Esophagus muscularis mucosa (tissue), 3 donors: ENCODE measurements at regions not wholly inside any gene's neighbourhood (a gene's known extent, or its start where the extent isn't known, plus 50 kb on each side); places are given as distances from the start of the nearest gene placed in this dataset.

Experiments used
- CTCF ChIP-seq, 3 experiments: fragments of 200-600 bp in 2 of 3; fragments of 450-650 bp in 1 of 3; sonication (generic) in 2 of 3; IDR thresholded peaks; one replicate each; pipeline ENCODE4 v1.5.1; 2017 to 2019; ENCODE audit warnings: antibody characterized with exemption in 3 of 3, mild to moderate bottlenecking in 2 of 3, moderate library complexity in 1 of 3
- POLR2A ChIP-seq: fragments of 450-650 bp; IDR thresholded peaks from one replicate; pipeline ENCODE4 v1.6.1; 2017; ENCODE audit warnings: antibody characterized with exemption, moderate library complexity, mild to moderate bottlenecking, low read depth
- POLR2AphosphoS5 ChIP-seq, 2 donors: sonication (generic); formaldehyde crosslinking; IDR thresholded peaks; one replicate each; pipeline ENCODE4 v1.6.1; 2017; ENCODE audit warnings: antibody characterized with exemption in 2 of 2

DNA sequence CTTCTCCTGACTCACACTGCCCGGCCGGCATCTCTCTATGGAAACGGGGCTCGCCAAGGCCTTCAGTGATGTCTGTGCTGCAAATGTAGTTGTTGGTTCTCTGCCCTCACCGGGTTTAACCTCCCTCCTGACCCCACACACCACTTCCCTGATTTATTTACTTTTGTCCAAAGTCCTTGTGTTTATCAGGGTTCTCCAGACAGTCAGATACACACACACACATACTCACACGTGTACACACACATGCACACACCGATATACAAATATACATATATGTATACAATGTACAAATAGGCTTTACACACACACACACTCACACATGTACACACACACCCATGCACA lies 647.0 kb downstream of the BRD1 start:
- TF ChIP-seq CTCF (IDR thresholded peaks at IDR 0.05) (no peak), POLR2A (no peak), POLR2AphosphoS5 (IDR thresholded peaks at IDR 0.05) (no peak)
